ENCODE measurements at regions not wholly inside any gene's neighbourhood (a gene's known extent, or its start where the extent isn't known, plus 50 kb on each side); places are given as distances from the start of the nearest gene placed in this dataset.

- H3K27ac ChIP-seq = no peak overlapping the region
- no peak for TF ChIP-seq CTCF (conservative IDR thresholded peaks at IDR 0.05)
These were observed 1504.6 kb upstream of the CDH9 start for GRCh38 chr5:28542987-28543386.

GRCh38 chr5:28523888-28524635 lies 1485.7 kb upstream of the CDH9 start:
- no peak overlapping the region for H3K27ac ChIP-seq

GRCh38 chr5:28523416-28523815 lies 1485.0 kb upstream of the CDH9 start:
- TF ChIP-seq CTCF (conservative IDR thresholded peaks at IDR 0.05) = no peak

More at GRCh38 chr5:28523888-28524635, 1485.7 kb upstream of the CDH9 start:
- no peak for TF ChIP-seq CTCF (conservative IDR thresholded peaks at IDR 0.05)

GRCh38 chr5:28517691-28518090 lies 1479.3 kb upstream of the CDH9 start:
- TF ChIP-seq CTCF (conservative IDR thresholded peaks at IDR 0.05) = no peak
- no peak overlapping the region for H3K27ac ChIP-seq

More at GRCh38 chr5:28523416-28523815, 1485.0 kb upstream of the CDH9 start:
- H3K27ac ChIP-seq = no peak overlapping the region

- no peak for TF ChIP-seq CTCF (conservative IDR thresholded peaks at IDR 0.05)
- no peak overlapping the region for H3K27ac ChIP-seq
These were observed 1478.3 kb upstream of the CDH9 start for GRCh38 chr5:28516722-28517121.

GRCh38 chr5:28512648-28513047 lies 1474.3 kb upstream of the CDH9 start:
- TF ChIP-seq CTCF (conservative IDR thresholded peaks at IDR 0.05) = no peak
- no peak overlapping the region for H3K27ac ChIP-seq

GRCh38 chr5:28505121-28505520 lies 1466.7 kb upstream of the CDH9 start:
- H3K27ac ChIP-seq = no peak overlapping the region
- TF ChIP-seq CTCF (conservative IDR thresholded peaks at IDR 0.05) = no peak

Measured in VCaP (cell line).